PFSK-1 (cell line): ENCODE measurements at regions not wholly inside any gene's neighbourhood (a gene's known extent, or its start where the extent isn't known, plus 50 kb on each side); places are given as distances from the start of the nearest gene placed in this dataset.

Source experiments
- SIN3A ChIP-seq: IDR thresholded peaks from 2 replicates; pipeline ENCODE4 v1.6.1; 2012; ENCODE audit warnings: mild to moderate bottlenecking, low read length, moderate library complexity, borderline replicate concordance; ENCODE audit not compliant: insufficient read depth
- TAF1 ChIP-seq: IDR thresholded peaks from 2 replicates; pipeline ENCODE4 v1.6.1; 2012; ENCODE audit warnings: low read length, control low read depth, borderline replicate concordance; ENCODE audit not compliant: insufficient read depth

- no peak for TF ChIP-seq TAF1
- TF ChIP-seq SIN3A: no peak
These were observed 224.7 kb downstream of the MFSD1 start for GRCh38 chr3:159026510-159026909.
